NOMO-1 (cell line): ENCODE measurements at regions not wholly inside any gene's neighbourhood (a gene's known extent, or its start where the extent isn't known, plus 50 kb on each side); places are given as distances from the start of the nearest gene placed in this dataset.

Source experiments
- DNase-seq, 2 experiments: peaks; one replicate each; lab custom pipeline; 2025; ENCODE audit not compliant: unreplicated experiment in 2 of 2; lab: John Stamatoyannopoulos, UW

- no peak for DNase-seq
These were observed 52.5 kb upstream of the TAF1B start for GRCh38 chr2:9790702-9791225.

DNA sequence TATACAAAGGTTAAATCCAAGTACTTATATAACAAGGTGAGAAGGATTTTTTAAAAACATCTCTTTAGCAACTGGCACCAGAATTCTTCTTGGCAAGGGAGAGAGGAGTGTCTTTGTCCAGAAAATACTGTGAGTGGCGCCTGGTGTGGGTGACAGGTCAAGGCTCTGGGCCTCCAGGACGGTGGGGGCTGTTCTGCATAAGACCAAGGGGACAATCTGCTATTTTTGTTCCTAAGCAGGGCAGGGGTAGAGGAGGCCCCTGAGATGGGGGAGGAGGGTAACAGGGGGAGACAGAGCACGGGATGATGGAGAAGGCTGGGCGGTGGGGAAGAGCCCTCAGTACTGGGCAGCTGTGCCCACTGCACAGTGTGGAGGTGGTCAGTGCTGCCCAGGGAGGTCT is 51.6 kb upstream of the TAF1B start:
- no peak for DNase-seq

- DNase-seq = no peak
These were observed 49.9 kb upstream of the TAF1B start for GRCh38 chr2:9793156-9793917.
